ENCODE measurements at regions not wholly inside any gene's neighbourhood (a gene's known extent, or its start where the extent isn't known, plus 50 kb on each side); places are given as distances from the start of the nearest gene placed in this dataset.

DNA sequence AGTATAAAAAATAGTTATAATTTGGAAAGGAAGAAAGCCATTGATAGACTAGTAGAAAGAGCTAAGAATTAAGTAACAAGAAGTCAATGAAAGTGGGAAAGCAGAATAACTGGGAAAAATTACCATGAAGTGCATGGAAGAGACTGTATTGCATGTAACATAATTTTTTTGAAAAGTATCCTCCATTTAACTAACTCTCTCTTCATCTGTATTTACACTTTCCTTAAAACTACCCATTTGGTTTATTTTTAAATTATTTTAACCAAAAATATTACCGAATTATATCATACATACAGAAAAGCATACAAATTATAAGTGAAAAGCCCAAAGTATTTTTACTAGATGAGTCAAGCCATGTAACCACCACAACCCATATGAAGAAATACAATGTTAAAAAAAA is 1009.9 kb upstream of the SEMA6D start:
- H3K27ac Mint-ChIP-seq, result no peak overlapping the region
- Histone ChIP-seq H3K36me3 (replicated peaks in 1 of 2; ENCODE audit: control extremely low read depth in 1 of 2, control insufficient read depth in 1 of 2, extremely low read depth in 1 of 2, insufficient read depth in 2 of 2, low read length in 1 of 2) (no peaks in the 10 kb centered on the region), H2AFZ (ENCODE audit: insufficient read depth, low read depth, low read length, poor library complexity, severe bottlenecking) (no peak overlapping the region), H3K4me1 (ENCODE audit: control insufficient read depth in 2 of 2, insufficient read depth in 2 of 2, low read length in 2 of 2) (no peaks in the 10 kb centered on the region), H3K9me3 (ENCODE audit: control extremely low read depth in 1 of 3, control insufficient read depth in 2 of 3, insufficient read depth in 1 of 3, low read length in 2 of 3) (no peaks in the 10 kb centered on the region), H3K4me3 (ENCODE audit: control extremely low read depth in 1 of 5, extremely low read depth in 1 of 5, insufficient read depth in 1 of 5, low read depth in 2 of 5, low read length in 4 of 5) (no peak overlapping the region), H3K27me3 (replicated peaks in 1 of 4; ENCODE audit: control extremely low read depth in 1 of 4, control insufficient read depth in 3 of 4, insufficient read depth in 4 of 4, low read length in 3 of 4) (no peaks in the 10 kb centered on the region), H3K9ac (ENCODE audit: low read length) (no peak overlapping the region), H4K20me1 (ENCODE audit: control insufficient read depth, insufficient read depth, low read length, poor library complexity, severe bottlenecking) (no peaks in the 10 kb centered on the region), H3K79me2 (ENCODE audit: control insufficient read depth, insufficient read depth, low read length) (no peaks in the 10 kb centered on the region), H3K27ac (ENCODE audit: low read length in 2 of 2) (no peak overlapping the region), H3K4me2 (replicated peaks; ENCODE audit: low read depth, low read length, poor library complexity, severe bottlenecking) (no peak overlapping the region)
- DNase-seq (no peak), ATAC-seq (ENCODE audit: low read depth) (no peak)
- no peaks in the 10 kb centered on the region for H3K4me1 Mint-ChIP-seq
- no peaks in the 10 kb centered on the region for H3K27me3 Mint-ChIP-seq
- no peak overlapping the region for H3K4me3 Mint-ChIP-seq
- intact Hi-C loops (cut with micrococcal nuclease), result no loop called here
- H3K9me3 Mint-ChIP-seq (ENCODE audit: insufficient read depth), result peaks cover 6% of the 10 kb centered on the region
- WGBS (ENCODE audit: insufficient coverage), result no CpG with 5 or more reads among the region's 1 CpG
- POLR2A ChIA-PET, result no interaction called here
- CTCF ChIA-PET, result no interaction called here
- TF ChIP-seq EZH2 (IDR thresholded peaks at IDR 0.05; ENCODE audit: borderline replicate concordance, insufficient read depth, low read depth, low read length, poor library complexity, severe bottlenecking), result no peak
- TF ChIP-seq, protein P1, sequence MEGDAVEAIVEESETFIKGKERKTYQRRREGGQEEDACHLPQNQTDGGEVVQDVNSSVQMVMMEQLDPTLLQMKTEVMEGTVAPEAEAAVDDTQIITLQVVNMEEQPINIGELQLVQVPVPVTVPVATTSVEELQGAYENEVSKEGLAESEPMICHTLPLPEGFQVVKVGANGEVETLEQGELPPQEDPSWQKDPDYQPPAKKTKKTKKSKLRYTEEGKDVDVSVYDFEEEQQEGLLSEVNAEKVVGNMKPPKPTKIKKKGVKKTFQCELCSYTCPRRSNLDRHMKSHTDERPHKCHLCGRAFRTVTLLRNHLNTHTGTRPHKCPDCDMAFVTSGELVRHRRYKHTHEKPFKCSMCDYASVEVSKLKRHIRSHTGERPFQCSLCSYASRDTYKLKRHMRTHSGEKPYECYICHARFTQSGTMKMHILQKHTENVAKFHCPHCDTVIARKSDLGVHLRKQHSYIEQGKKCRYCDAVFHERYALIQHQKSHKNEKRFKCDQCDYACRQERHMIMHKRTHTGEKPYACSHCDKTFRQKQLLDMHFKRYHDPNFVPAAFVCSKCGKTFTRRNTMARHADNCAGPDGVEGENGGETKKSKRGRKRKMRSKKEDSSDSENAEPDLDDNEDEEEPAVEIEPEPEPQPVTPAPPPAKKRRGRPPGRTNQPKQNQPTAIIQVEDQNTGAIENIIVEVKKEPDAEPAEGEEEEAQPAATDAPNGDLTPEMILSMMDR (IDR thresholded peaks at IDR 0.05), result no peak

DNA sequence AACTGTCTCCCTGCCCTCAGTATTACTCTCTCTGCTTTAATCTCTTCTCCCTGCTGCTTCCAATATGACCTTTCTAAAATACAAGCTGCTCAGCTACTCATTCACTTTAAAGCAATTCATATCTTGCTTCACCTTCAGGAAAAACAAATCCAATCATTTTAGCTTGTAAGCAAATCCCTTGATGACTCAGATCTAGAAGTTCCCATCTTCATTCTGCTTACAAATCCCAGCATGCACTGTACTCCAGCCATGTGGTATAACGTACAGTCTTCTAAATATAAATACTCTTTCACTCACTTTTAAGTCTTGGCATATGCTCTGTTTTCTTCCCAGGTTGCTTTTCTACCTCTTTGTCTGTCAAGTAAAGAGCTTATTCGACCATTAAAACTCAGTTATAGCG is 1009.1 kb upstream of the SEMA6D start:
- Mint-ChIP-seq H3K9me3 (ENCODE audit: insufficient read depth) (peaks cover 6% of the 10 kb centered on the region), H3K27me3 (no peaks in the 10 kb centered on the region), H3K27ac (no peak overlapping the region), H3K4me3 (no peak overlapping the region), H3K4me1 (no peaks in the 10 kb centered on the region)
- Histone ChIP-seq H3K4me1 (ENCODE audit: control insufficient read depth in 2 of 2, insufficient read depth in 2 of 2, low read length in 2 of 2) (no peaks in the 10 kb centered on the region), H3K27me3 (replicated peaks in 1 of 4; ENCODE audit: control extremely low read depth in 1 of 4, control insufficient read depth in 3 of 4, insufficient read depth in 4 of 4, low read length in 3 of 4) (no peaks in the 10 kb centered on the region), H3K36me3 (replicated peaks in 1 of 2; ENCODE audit: control extremely low read depth in 1 of 2, control insufficient read depth in 1 of 2, extremely low read depth in 1 of 2, insufficient read depth in 2 of 2, low read length in 1 of 2) (no peaks in the 10 kb centered on the region), H4K20me1 (ENCODE audit: control insufficient read depth, insufficient read depth, low read length, poor library complexity, severe bottlenecking) (no peaks in the 10 kb centered on the region), H3K27ac (ENCODE audit: low read length in 2 of 2) (no peak overlapping the region), H3K9ac (ENCODE audit: low read length) (no peak overlapping the region), H3K9me3 (ENCODE audit: control extremely low read depth in 1 of 3, control insufficient read depth in 2 of 3, insufficient read depth in 1 of 3, low read length in 2 of 3) (no peaks in the 10 kb centered on the region), H3K4me2 (replicated peaks; ENCODE audit: low read depth, low read length, poor library complexity, severe bottlenecking) (no peak overlapping the region), H3K4me3 (ENCODE audit: control extremely low read depth in 1 of 5, extremely low read depth in 1 of 5, insufficient read depth in 1 of 5, low read depth in 2 of 5, low read length in 4 of 5) (no peak overlapping the region), H3K79me2 (ENCODE audit: control insufficient read depth, insufficient read depth, low read length) (no peaks in the 10 kb centered on the region), H2AFZ (ENCODE audit: insufficient read depth, low read depth, low read length, poor library complexity, severe bottlenecking) (no peak overlapping the region)
- ATAC-seq (ENCODE audit: low read depth) (no peak), DNase-seq (no peak)
- TF ChIP-seq, protein P1 (IDR thresholded peaks at IDR 0.05), result no peak
- no peak for TF ChIP-seq EZH2 (IDR thresholded peaks at IDR 0.05; ENCODE audit: borderline replicate concordance, insufficient read depth, low read depth, low read length, poor library complexity, severe bottlenecking)
- intact Hi-C loops (cut with micrococcal nuclease), result no loop called here
- POLR2A ChIA-PET, result no interaction called here
- WGBS (ENCODE audit: insufficient coverage), result 64% methylated on average over 3 of the region's 3 CpGs
- CTCF ChIA-PET, result no interaction called here

Measured in B cell (primary cell).